Uterus (tissue), 3 donors: ENCODE measurements at regions not wholly inside any gene's neighbourhood (a gene's known extent, or its start where the extent isn't known, plus 50 kb on each side); places are given as distances from the start of the nearest gene placed in this dataset.

Experiments
- DNase-seq, 2 donors: peaks; one replicate each; pipeline ENCODE4 v3.0.0-alpha.2; 2019 to 2020
- H3K27ac ChIP-seq, 2 donors: fragments of 200-600 bp; sonication (generic); 1 replicate in 1 of 2; 2 replicates in 1 of 2; pipeline ENCODE4 v1.5.1; 2016 to 2018
- H3K27me3 ChIP-seq, 2 donors: fragments of 200-600 bp; sonication (generic); one replicate each; pipeline ENCODE4 v1.5.1; 2018 to 2019; ENCODE audit warnings: control low read depth in 1 of 2
- H3K36me3 ChIP-seq, 2 donors: fragments of 200-600 bp; sonication (generic); one replicate each; pipeline ENCODE4 v1.5.1; 2019; ENCODE audit warnings: control low read depth in 1 of 2
- H3K4me1 ChIP-seq, 2 donors: fragments of 200-600 bp; sonication (generic); one replicate each; pipeline ENCODE4 v1.5.1; 2018 to 2019; ENCODE audit warnings: control low read depth in 1 of 2
- H3K4me3 ChIP-seq, 2 donors: fragments of 200-600 bp; sonication (generic); 1 replicate in 1 of 2; 2 replicates in 1 of 2; pipeline ENCODE4 v1.5.1; 2018 to 2019; ENCODE audit warnings: mild to moderate bottlenecking in 1 of 2
- H3K9me3 ChIP-seq, 2 donors: fragments of 200-600 bp; sonication (generic); one replicate each; pipeline ENCODE4 v1.5.1; 2019; ENCODE audit warnings: control low read depth in 1 of 2
- POLR2A ChIP-seq, 2 donors: fragments of 450-650 bp; IDR thresholded peaks; one replicate each; pipeline ENCODE4 v1.6.1; 2016; ENCODE audit warnings: antibody characterized with exemption in 2 of 2, mild to moderate bottlenecking in 1 of 2, moderate library complexity in 1 of 2
- intact Hi-C: fragments of 100-400 bp; cut with DNase I; formaldehyde crosslinking; loops from one replicate; pipeline ENCODE4 v1.15.1; 2023; ENCODE audit warnings: low total_unique reads
- TF ChIP-seq, protein P1 (sequence below), 4 experiments: fragments of 200-600 bp in 2 of 4; fragments of 450-650 bp in 2 of 4; sonication (generic) in 2 of 4; IDR thresholded peaks; one replicate each; pipeline ENCODE4 v1.5.1; 2016 to 2019; ENCODE audit warnings: antibody characterized with exemption in 4 of 4, mild to moderate bottlenecking in 2 of 4, moderate library complexity in 1 of 4
- donor health status: DM: yes; HTN: yes; CAD: no.

DNA sequence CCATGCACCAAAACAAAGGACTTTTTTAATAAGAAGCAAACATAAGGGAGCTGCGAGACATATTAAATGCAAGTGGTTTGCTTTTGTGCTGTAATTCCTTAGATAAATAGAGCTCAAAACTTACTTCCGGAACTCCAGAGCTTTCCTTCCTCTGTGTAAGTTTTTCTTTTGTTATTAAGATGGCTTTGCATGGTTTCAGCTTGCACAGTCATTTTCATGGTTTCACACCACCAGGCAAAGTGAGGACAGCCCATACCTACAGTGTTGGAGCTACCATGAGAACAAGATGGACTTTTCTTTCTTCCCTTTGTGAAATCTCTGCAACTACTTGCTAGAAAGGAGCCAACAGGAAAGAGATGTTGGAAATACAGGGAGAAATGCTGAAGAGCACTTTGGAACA lies 368.0 kb downstream of the SETD4 start:
- TF ChIP-seq POLR2A (IDR thresholded peaks at IDR 0.05) = no peak
- TF ChIP-seq, protein P1, sequence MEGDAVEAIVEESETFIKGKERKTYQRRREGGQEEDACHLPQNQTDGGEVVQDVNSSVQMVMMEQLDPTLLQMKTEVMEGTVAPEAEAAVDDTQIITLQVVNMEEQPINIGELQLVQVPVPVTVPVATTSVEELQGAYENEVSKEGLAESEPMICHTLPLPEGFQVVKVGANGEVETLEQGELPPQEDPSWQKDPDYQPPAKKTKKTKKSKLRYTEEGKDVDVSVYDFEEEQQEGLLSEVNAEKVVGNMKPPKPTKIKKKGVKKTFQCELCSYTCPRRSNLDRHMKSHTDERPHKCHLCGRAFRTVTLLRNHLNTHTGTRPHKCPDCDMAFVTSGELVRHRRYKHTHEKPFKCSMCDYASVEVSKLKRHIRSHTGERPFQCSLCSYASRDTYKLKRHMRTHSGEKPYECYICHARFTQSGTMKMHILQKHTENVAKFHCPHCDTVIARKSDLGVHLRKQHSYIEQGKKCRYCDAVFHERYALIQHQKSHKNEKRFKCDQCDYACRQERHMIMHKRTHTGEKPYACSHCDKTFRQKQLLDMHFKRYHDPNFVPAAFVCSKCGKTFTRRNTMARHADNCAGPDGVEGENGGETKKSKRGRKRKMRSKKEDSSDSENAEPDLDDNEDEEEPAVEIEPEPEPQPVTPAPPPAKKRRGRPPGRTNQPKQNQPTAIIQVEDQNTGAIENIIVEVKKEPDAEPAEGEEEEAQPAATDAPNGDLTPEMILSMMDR (IDR thresholded peaks at IDR 0.05) = no peak
- H3K27ac ChIP-seq = no peak overlapping the region
- H3K4me3 ChIP-seq = no peak overlapping the region
- no peaks in the 10 kb centered on the region for H3K4me1 ChIP-seq
- DNase-seq = no peak
- no peaks in the 10 kb centered on the region for H3K27me3 ChIP-seq
- no peaks in the 10 kb centered on the region for H3K9me3 ChIP-seq
- no peaks in the 10 kb centered on the region for H3K36me3 ChIP-seq
- intact Hi-C loops = no loop called here

DNA sequence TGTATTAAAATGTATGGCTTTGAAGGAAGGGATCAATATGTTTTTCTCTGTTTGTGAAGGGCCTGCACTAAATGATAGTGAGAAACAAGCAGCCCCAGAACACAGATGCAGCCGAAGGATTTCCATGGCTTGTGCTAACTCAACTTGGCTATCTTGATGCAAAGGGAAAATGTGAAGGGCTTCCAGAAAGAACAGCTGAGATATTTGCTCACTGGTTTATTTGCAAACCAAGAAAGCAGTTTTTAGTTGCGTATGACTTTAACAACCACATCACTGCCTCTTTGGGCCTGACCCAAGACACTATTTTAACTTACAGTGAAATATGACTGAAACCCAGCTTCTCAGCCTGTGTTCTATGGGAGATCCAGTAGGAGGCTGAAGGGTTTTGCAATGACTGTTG lies 369.9 kb downstream of the SETD4 start:
- DNase-seq = no peak
- H3K36me3 ChIP-seq = no peaks in the 10 kb centered on the region
- no peaks in the 10 kb centered on the region for H3K4me1 ChIP-seq
- H3K27ac ChIP-seq = no peak overlapping the region
- no peaks in the 10 kb centered on the region for H3K9me3 ChIP-seq
- TF ChIP-seq, protein P1 (IDR thresholded peaks at IDR 0.05) = no peak
- no peak for TF ChIP-seq POLR2A (IDR thresholded peaks at IDR 0.05)
- H3K27me3 ChIP-seq = no peaks in the 10 kb centered on the region
- no peak overlapping the region for H3K4me3 ChIP-seq
- intact Hi-C loops = no loop called here

- no peaks in the 10 kb centered on the region for H3K9me3 ChIP-seq
- TF ChIP-seq, protein P1 (IDR thresholded peaks at IDR 0.05) = no peak
- TF ChIP-seq POLR2A (IDR thresholded peaks at IDR 0.05) = no peak
- no peak for DNase-seq
- intact Hi-C loops = no loop called here
- H3K4me1 ChIP-seq = no peaks in the 10 kb centered on the region
- no peak overlapping the region for H3K4me3 ChIP-seq
- no peaks in the 10 kb centered on the region for H3K36me3 ChIP-seq
- no peak overlapping the region for H3K27ac ChIP-seq
- no peaks in the 10 kb centered on the region for H3K27me3 ChIP-seq
Observed at GRCh38 chr21:35686156-35686555, 374.2 kb downstream of the SETD4 start.

- Histone ChIP-seq H3K27ac (no peak overlapping the region), H3K4me1 (no peaks in the 10 kb centered on the region), H3K4me3 (no peak overlapping the region), H3K9me3 (no peaks in the 10 kb centered on the region), H3K36me3 (no peaks in the 10 kb centered on the region), H3K27me3 (no peaks in the 10 kb centered on the region)
- intact Hi-C loops = no loop called here
- TF ChIP-seq POLR2A (IDR thresholded peaks at IDR 0.05) = no peak
- TF ChIP-seq, protein P1 (IDR thresholded peaks at IDR 0.05) = no peak
- DNase-seq = no peak
Observed at GRCh38 chr21:35683664-35684304, 376.5 kb downstream of the SETD4 start.

GRCh38 chr21:35682904-35683549 lies 377.3 kb downstream of the SETD4 start:
- Histone ChIP-seq H3K9me3 (no peaks in the 10 kb centered on the region), H3K27ac (no peak overlapping the region), H3K4me3 (no peak overlapping the region), H3K36me3 (no peaks in the 10 kb centered on the region), H3K27me3 (no peaks in the 10 kb centered on the region), H3K4me1 (no peaks in the 10 kb centered on the region)
- TF ChIP-seq POLR2A (IDR thresholded peaks at IDR 0.05) = no peak
- intact Hi-C loops = no loop called here
- DNase-seq = no peak
